K562 (cell line): ENCODE measurements at regions not wholly inside any gene's neighbourhood (a gene's known extent, or its start where the extent isn't known, plus 50 kb on each side); places are given as distances from the start of the nearest gene placed in this dataset.

ENCODE experiments used
- ATF6 ChIP-seq: sonication (generic); formaldehyde crosslinking; IDR thresholded peaks from 2 replicates; pipeline ENCODE4 v1.4.0; 2020; ENCODE audit warnings: mild to moderate bottlenecking, missing genetic modification reagents
- ETV6 ChIP-seq, 3 experiments: fragments of 150-350 bp in 1 of 3; sonication (generic) in 1 of 3; formaldehyde crosslinking in 1 of 3; IDR thresholded peaks; 2 replicates each; pipeline versions ENCODE4 v1.6.1 to v1.8.0; 2014 to 2022; ENCODE audit warnings: borderline replicate concordance in 2 of 3, low read depth in 2 of 3, antibody characterized with exemption in 1 of 3, low read length in 1 of 3, mild to moderate bottlenecking in 1 of 3, missing genetic modification reagents in 1 of 3
- MAX ChIP-seq: sonication (generic); formaldehyde crosslinking; IDR thresholded peaks from 2 replicates; pipeline ENCODE4 v1.9.0; 2022; ENCODE audit warnings: mild to moderate bottlenecking, missing genetic modification reagents
- MYC ChIP-seq, 2 experiments: fragments of 250-450 bp in 1 of 2; sonication (Bioruptor Pico) in 1 of 2; IDR thresholded peaks; 2 replicates each; pipeline versions ENCODE4 v1.5.1 to v1.6.1; 2012 to 2021; ENCODE audit warnings: low read depth in 2 of 2, borderline replicate concordance in 1 of 2, improper control_type of control experiment in 1 of 2, low read length in 1 of 2, mild to moderate bottlenecking in 1 of 2, moderate library complexity in 1 of 2
- UBTF ChIP-seq, 2 experiments: IDR thresholded peaks; 2 replicates each; pipeline ENCODE4 v1.6.1; 2012; ENCODE audit warnings: improper control_type of control experiment in 2 of 2, low read depth in 2 of 2, low read length in 2 of 2, borderline replicate concordance in 1 of 2

- TF ChIP-seq ETV6 (IDR thresholded peaks at IDR 0.05; ENCODE audit: borderline replicate concordance in 1 of 2, low read depth in 2 of 2, low read length in 1 of 2) (no peak), ETV6 (CRISPR knock-in tag; IDR thresholded peaks at IDR 0.05; ENCODE audit: borderline replicate concordance) (no peak), MYC (IDR thresholded peaks at IDR 0.05; ENCODE audit: low read depth, low read length) (no peak), MYC (CRISPR knock-in tag; IDR thresholded peaks at IDR 0.05; ENCODE audit: borderline replicate concordance, low read depth) (no peak), UBTF (IDR thresholded peaks at IDR 0.05; ENCODE audit: borderline replicate concordance in 1 of 2, low read depth in 2 of 2, low read length in 2 of 2) (no peak), ATF6 (no peak), MAX (no peak)
These were observed 341.3 kb downstream of the TEX29 start for GRCh38 chr13:111661776-111662175.
